ENCODE measurements at regions not wholly inside any gene's neighbourhood (a gene's known extent, or its start where the extent isn't known, plus 50 kb on each side); places are given as distances from the start of the nearest gene placed in this dataset.

DNA sequence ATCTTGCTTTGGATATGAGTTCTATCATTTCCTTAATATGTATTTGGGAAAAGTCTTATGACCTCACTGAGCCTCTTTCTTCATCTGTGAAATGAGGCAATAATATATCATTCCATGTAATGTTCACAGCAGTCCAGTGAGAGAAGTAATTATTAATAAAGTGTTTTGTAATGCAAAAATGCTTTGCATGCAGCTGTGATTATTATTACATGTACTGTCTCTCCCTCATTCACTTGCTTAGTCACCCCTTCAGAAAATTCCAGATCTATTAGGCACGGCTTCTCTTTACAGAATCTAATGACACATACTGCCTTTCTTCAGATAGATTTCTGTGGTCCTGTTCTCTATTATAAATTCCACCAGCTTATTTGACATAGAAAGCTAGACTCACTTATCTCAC lies 53.5 kb upstream of the FGF13 start (continued):
- TF ChIP-seq CHD7 (IDR thresholded peaks at IDR 0.05; ENCODE audit: low read depth, low read length): no peak
- no peak for TF ChIP-seq ZNF830 (CRISPR knock-in tag; IDR thresholded peaks at IDR 0.05)
- no peak for TF ChIP-seq LCOR (CRISPR knock-in tag; IDR thresholded peaks at IDR 0.05)
